T47D (cell line): ENCODE measurements at regions not wholly inside any gene's neighbourhood (a gene's known extent, or its start where the extent isn't known, plus 50 kb on each side); places are given as distances from the start of the nearest gene placed in this dataset.
"Not testable (repeated sequence)": the region's sequence is repeated elsewhere in the genome, so short reads cannot be mapped to it uniquely, and the experiment has no call there.

Source experiments
- DNase-seq, 2 experiments: peaks; one replicate each; pipeline versions ENCODE4 v3.0.0 to v3.0.0-alpha.2; 2011 to 2012; ENCODE audit warnings: low read depth in 1 of 2, low spot score in 1 of 2
- in situ Hi-C: cut with HindIII; loops from 2 replicates; pipeline ENCODE4 v1.10.0; 2016; ENCODE audit warnings: low sequenced_read_pairs, low pct_unique_long_range_greater_than_20kb

- DNase-seq, in situ Hi-C loops: not testable (repeated sequence)
Measured at GRCh38 chr16:33706845-33707590, 247.6 kb downstream of the TP53TG3F start.

- DNase-seq, in situ Hi-C loops: not testable (repeated sequence)
Measured at GRCh38 chr16:33707591-33707934, 248.2 kb downstream of the TP53TG3F start.

- in situ Hi-C loops: not testable (repeated sequence)
Measured at GRCh38 chr16:33709856-33710695, 250.7 kb downstream of the TP53TG3F start.

GRCh38 chr16:33710696-33711087, 251.3 kb downstream of the TP53TG3F start:
- DNase-seq, in situ Hi-C loops: not testable (repeated sequence)

More at GRCh38 chr16:33709856-33710695, 250.7 kb downstream of the TP53TG3F start:
- not testable (repeated sequence) for DNase-seq

GRCh38 chr16:33711616-33712015, 252.2 kb downstream of the TP53TG3F start:
- in situ Hi-C loops, DNase-seq: not testable (repeated sequence)

GRCh38 chr16:33712308-33712707, 252.9 kb downstream of the TP53TG3F start:
- in situ Hi-C loops, DNase-seq: not testable (repeated sequence)

- DNase-seq, in situ Hi-C loops: not testable (repeated sequence)
Measured at GRCh38 chr16:33712851-33713709, 253.7 kb downstream of the TP53TG3F start.

- DNase-seq, in situ Hi-C loops: not testable (repeated sequence)
Measured at GRCh38 chr16:33713710-33714538, 254.5 kb downstream of the TP53TG3F start.

GRCh38 chr16:33731167-33731566, 271.8 kb downstream of the TP53TG3F start:
- DNase-seq, in situ Hi-C loops: not testable (repeated sequence)

GRCh38 chr16:33734650-33735049, 275.2 kb downstream of the TP53TG3F start:
- in situ Hi-C loops: not testable (repeated sequence)
- peak in 1 of 2 experiments; percentile 33 for DNase-seq

- in situ Hi-C loops: not testable (repeated sequence)
- peak in 1 of 2 experiments; percentile 32 for DNase-seq
Measured at GRCh38 chr16:33766869-33767765, 307.7 kb downstream of the TP53TG3F start.

GRCh38 chr16:33768710-33769109, 309.3 kb downstream of the TP53TG3F start:
- in situ Hi-C loops: not testable (repeated sequence)

GRCh38 chr16:33769180-33769846, 309.9 kb downstream of the TP53TG3F start:
- in situ Hi-C loops, DNase-seq: not testable (repeated sequence)

More at GRCh38 chr16:33768710-33769109, 309.3 kb downstream of the TP53TG3F start:
- DNase-seq: not testable (repeated sequence)

- in situ Hi-C loops, DNase-seq: not testable (repeated sequence)
Measured at GRCh38 chr16:33770478-33770877, 311.1 kb downstream of the TP53TG3F start.

- in situ Hi-C loops, DNase-seq: not testable (repeated sequence)
Measured at GRCh38 chr16:33771211-33771610, 311.8 kb downstream of the TP53TG3F start.

GRCh38 chr16:33773966-33774365, 314.6 kb downstream of the TP53TG3F start:
- in situ Hi-C loops, DNase-seq: not testable (repeated sequence)
